HPDE6-E6E7 (cell line): ENCODE measurements at regions not wholly inside any gene's neighbourhood (a gene's known extent, or its start where the extent isn't known, plus 50 kb on each side); places are given as distances from the start of the nearest gene placed in this dataset.

Experiments
- DNase-seq: peaks from one replicate; pipeline ENCODE4 v3.0.0; 2011; ENCODE audit warnings: missing footprints; ENCODE audit errors: extremely low spot score

- no peak for DNase-seq
These were observed 195.4 kb upstream of the PRMT6 start for GRCh38 chr1:106861110-106861509.

GRCh38 chr1:106868828-106869227, 187.6 kb upstream of the PRMT6 start:
- DNase-seq = no peak

- no peak for DNase-seq
These were observed 180.9 kb upstream of the PRMT6 start for GRCh38 chr1:106875622-106876021.

GRCh38 chr1:106876384-106876783, 180.1 kb upstream of the PRMT6 start:
- no peak for DNase-seq

GRCh38 chr1:106879538-106879937, 176.9 kb upstream of the PRMT6 start:
- DNase-seq = no peak

- DNase-seq = no peak
These were observed 176.2 kb upstream of the PRMT6 start for GRCh38 chr1:106880226-106880625.

- DNase-seq = no peak
These were observed 173.3 kb upstream of the PRMT6 start for GRCh38 chr1:106883208-106883607.

GRCh38 chr1:106889059-106889458, 167.4 kb upstream of the PRMT6 start:
- DNase-seq = no peak

GRCh38 chr1:106889583-106889982, 166.9 kb upstream of the PRMT6 start:
- DNase-seq = no peak

- no peak for DNase-seq
These were observed 158.5 kb upstream of the PRMT6 start for GRCh38 chr1:106897976-106898375.

GRCh38 chr1:106899644-106900043, 156.8 kb upstream of the PRMT6 start:
- no peak for DNase-seq

GRCh38 chr1:106907795-106908194, 148.7 kb upstream of the PRMT6 start:
- DNase-seq = no peak

GRCh38 chr1:106908689-106909088, 147.8 kb upstream of the PRMT6 start:
- no peak for DNase-seq

GRCh38 chr1:106910798-106911197, 145.7 kb upstream of the PRMT6 start:
- peak; percentile 16 for DNase-seq

- DNase-seq = no peak
These were observed 144.3 kb upstream of the PRMT6 start for GRCh38 chr1:106912131-106912530.

- DNase-seq = no peak
These were observed 135.3 kb upstream of the PRMT6 start for GRCh38 chr1:106921186-106921585.

- DNase-seq = no peak
These were observed 132.1 kb upstream of the PRMT6 start for GRCh38 chr1:106924360-106924759.

- no peak for DNase-seq
These were observed 130.7 kb upstream of the PRMT6 start for GRCh38 chr1:106925750-106926149.

GRCh38 chr1:106926803-106927582, 129.5 kb upstream of the PRMT6 start:
- no peak for DNase-seq

- peak; percentile 57 for DNase-seq
These were observed 119.4 kb upstream of the PRMT6 start for GRCh38 chr1:106937104-106937503.

- DNase-seq = no peak
These were observed 111.8 kb upstream of the PRMT6 start for GRCh38 chr1:106944721-106945120.

- peak; percentile 6 for DNase-seq
These were observed 103.7 kb upstream of the PRMT6 start for GRCh38 chr1:106952776-106953175.

- DNase-seq = no peak
These were observed 101.7 kb upstream of the PRMT6 start for GRCh38 chr1:106954661-106955229.

- DNase-seq = no peak
These were observed 99.8 kb upstream of the PRMT6 start for GRCh38 chr1:106956721-106957120.
